SU-DHL-6 (cell line): ENCODE measurements at regions not wholly inside any gene's neighbourhood (a gene's known extent, or its start where the extent isn't known, plus 50 kb on each side); places are given as distances from the start of the nearest gene placed in this dataset.

Source experiments
- H2AFZ ChIP-seq: fragments of 200-600 bp; sonication (generic); 2 replicates; pipeline ENCODE4 v1.6.1; 2014; ENCODE audit warnings: low read depth, mild to moderate bottlenecking, moderate library complexity, mixed read lengths, antibody characterized with exemption, low read length; ENCODE audit not compliant: severe bottlenecking
- H3F3A ChIP-seq: fragments of 200-600 bp; shearing (Covaris generic); 2 replicates; pipeline ENCODE4 v1.6.0; 2016; ENCODE audit warnings: antibody characterized with exemption, mild to moderate bottlenecking; ENCODE audit not compliant: insufficient read depth
- H3K27ac ChIP-seq: fragments of 200-600 bp; sonication (generic); 2 replicates; pipeline ENCODE4 v1.5.1; 2016; ENCODE audit warnings: low read depth, mild to moderate bottlenecking, low read length, moderate library complexity, mixed read lengths
- H3K27me3 ChIP-seq: fragments of 200-600 bp; sonication (generic), shearing (Covaris generic); 2 replicates; pipeline ENCODE4 v1.6.0; 2014; ENCODE audit warnings: mild to moderate bottlenecking, low read length
- H3K36me3 ChIP-seq: fragments of 200-600 bp; sonication (generic); 2 replicates; pipeline ENCODE4 v1.6.1; 2014; ENCODE audit warnings: mild to moderate bottlenecking, low read length, mixed read lengths
- H3K4me2 ChIP-seq: fragments of 300-600, 200-600 bp; shearing (Covaris generic), sonication (generic); 2 replicates; pipeline ENCODE4 v1.6.0; 2014; ENCODE audit warnings: low read length, low read depth, mild to moderate bottlenecking; ENCODE audit not compliant: poor library complexity, severe bottlenecking
- H3K4me3 ChIP-seq: fragments of 200-600 bp; sonication (generic); 2 replicates; pipeline ENCODE4 v1.5.1; 2014; ENCODE audit warnings: antibody characterized with exemption, low read length, mild to moderate bottlenecking, mixed read lengths; ENCODE audit not compliant: insufficient read depth, poor library complexity, severe bottlenecking
- H3K79me2 ChIP-seq: fragments of 200-600 bp; sonication (generic); 2 replicates; pipeline ENCODE4 v1.6.1; 2014; ENCODE audit warnings: mild to moderate bottlenecking, low read length, moderate library complexity; ENCODE audit not compliant: insufficient read depth
- H3K9ac ChIP-seq: fragments of 200-600 bp; sonication (generic); 2 replicates; pipeline ENCODE4 v1.7.0; 2014; ENCODE audit warnings: mild to moderate bottlenecking, low read length
- H3K9me2 ChIP-seq: fragments of 200-600 bp; sonication (generic); replicated peaks from 2 replicates; pipeline ENCODE4 v1.6.1; 2014; ENCODE audit warnings: low read length; ENCODE audit not compliant: insufficient read depth
- H3K9me3 ChIP-seq: fragments of 200-600 bp; sonication (generic); 2 replicates; pipeline ENCODE4 v1.6.1; 2014; ENCODE audit warnings: low read length, mixed read lengths; ENCODE audit not compliant: insufficient read depth
- H4K20me1 ChIP-seq: fragments of 200-600 bp; sonication (generic); 2 replicates; pipeline ENCODE4 v1.6.1; 2014; ENCODE audit warnings: low read depth, mild to moderate bottlenecking, antibody characterized with exemption, low read length, moderate library complexity, mixed read lengths
- CTCF ChIP-seq: fragments of 200-600 bp; sonication (generic); IDR thresholded peaks from one replicate; pipeline ENCODE4 v1.5.1; 2017; ENCODE audit warnings: antibody characterized with exemption, mild to moderate bottlenecking, low read length, moderate library complexity; ENCODE audit not compliant: insufficient read depth, poor library complexity, severe bottlenecking
- EZH2phosphoT487 ChIP-seq: fragments of 200-600 bp; sonication (generic), shearing (Covaris generic); conservative IDR thresholded peaks from 2 replicates; pipeline ENCODE4 v1.6.1; 2018; ENCODE audit warnings: mild to moderate bottlenecking, antibody characterized with exemption, low read length, moderate library complexity, mixed read lengths

GRCh38 chr1:244211559-244211944 is 160.5 kb downstream of the ZBTB18 start:
- Histone ChIP-seq H3K79me2 (no peaks in the 10 kb centered on the region), H3K9me3 (no peaks in the 10 kb centered on the region), H3F3A (no peaks in the 10 kb centered on the region), H4K20me1 (no peaks in the 10 kb centered on the region), H3K9ac (no peak overlapping the region), H3K4me3 (no peak overlapping the region), H3K36me3 (no peaks in the 10 kb centered on the region), H3K9me2 (no peaks in the 10 kb centered on the region), H3K4me2 (no peak overlapping the region), H3K27ac (no peak overlapping the region), H3K27me3 (no peaks in the 10 kb centered on the region), H2AFZ (no peak overlapping the region)
- TF ChIP-seq CTCF (no peak), EZH2phosphoT487 (no peak)

- H3K9ac ChIP-seq, result no peak overlapping the region
- no peaks in the 10 kb centered on the region for H4K20me1 ChIP-seq
- H3K27ac ChIP-seq, result no peak overlapping the region
- H3K79me2 ChIP-seq, result no peaks in the 10 kb centered on the region
- no peaks in the 10 kb centered on the region for H3K27me3 ChIP-seq
- no peak overlapping the region for H3K4me3 ChIP-seq
- H2AFZ ChIP-seq, result no peak overlapping the region
- H3K9me2 ChIP-seq, result no peaks in the 10 kb centered on the region
- no peaks in the 10 kb centered on the region for H3K36me3 ChIP-seq
- no peaks in the 10 kb centered on the region for H3F3A ChIP-seq
- H3K9me3 ChIP-seq, result no peaks in the 10 kb centered on the region
- TF ChIP-seq CTCF (no peak), EZH2phosphoT487 (no peak)
- no peak overlapping the region for H3K4me2 ChIP-seq
Measured at GRCh38 chr1:244212219-244212618, 161.1 kb downstream of the ZBTB18 start.

GRCh38 chr1:244212797-244213475 is 161.9 kb downstream of the ZBTB18 start:
- TF ChIP-seq EZH2phosphoT487 (no peak), CTCF (no peak)
- H3K79me2 ChIP-seq, result no peaks in the 10 kb centered on the region

More at GRCh38 chr1:244212797-244213475, 161.9 kb downstream of the ZBTB18 start:
- no peaks in the 10 kb centered on the region for H3K27me3 ChIP-seq
- no peak overlapping the region for H2AFZ ChIP-seq
- H4K20me1 ChIP-seq, result no peaks in the 10 kb centered on the region
- no peaks in the 10 kb centered on the region for H3K9me2 ChIP-seq
- no peaks in the 10 kb centered on the region for H3K9me3 ChIP-seq
- no peak overlapping the region for H3K9ac ChIP-seq
- no peak overlapping the region for H3K4me3 ChIP-seq
- H3K36me3 ChIP-seq, result no peaks in the 10 kb centered on the region
- H3K4me2 ChIP-seq, result no peak overlapping the region
- H3F3A ChIP-seq, result no peaks in the 10 kb centered on the region
- H3K27ac ChIP-seq, result no peak overlapping the region
